OCI-LY1 (cell line): ENCODE measurements at regions not wholly inside any gene's neighbourhood (a gene's known extent, or its start where the extent isn't known, plus 50 kb on each side); places are given as distances from the start of the nearest gene placed in this dataset.
"Not testable (repeated sequence)": the region's sequence is repeated elsewhere in the genome, so short reads cannot be mapped to it uniquely, and the experiment has no call there.

ENCODE experiments used
- EZH2 ChIP-seq: fragments of 200-600 bp; sonication (generic), shearing (Covaris generic); IDR thresholded peaks from 2 replicates; pipeline ENCODE4 v1.8.0; 2017; ENCODE audit warnings: borderline replicate concordance, mixed run types, mild to moderate bottlenecking, antibody characterized with exemption, low read length, moderate library complexity, mixed read lengths
- TF ChIP-seq, protein P1 (sequence below): fragments of 200-600 bp; sonication (generic), shearing (Covaris generic); IDR thresholded peaks from 2 replicates; pipeline ENCODE4 v1.5.1; 2017; ENCODE audit warnings: mild to moderate bottlenecking, antibody characterized with exemption, low read length, moderate library complexity, mixed read lengths

DNA sequence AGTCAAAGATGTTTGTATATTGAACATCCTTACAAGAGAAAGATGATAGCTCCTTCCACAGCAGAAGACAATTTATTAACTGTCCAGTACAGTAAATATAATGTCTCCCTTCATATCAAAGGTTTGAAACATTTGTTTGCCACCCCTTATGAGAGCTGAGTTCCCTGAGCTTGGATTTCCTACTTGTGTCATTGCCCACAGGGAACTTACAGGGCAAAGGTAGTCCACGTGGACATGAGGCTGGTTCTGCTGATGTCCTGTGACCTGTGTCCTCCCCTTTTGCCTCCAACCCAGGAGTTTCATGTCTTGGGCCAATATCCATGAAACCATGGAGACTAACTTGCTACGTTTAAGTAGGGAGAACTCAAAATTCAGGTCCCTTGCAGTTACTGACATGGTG is 66.4 kb upstream of the SRRM3 start:
- TF ChIP-seq, protein P1, sequence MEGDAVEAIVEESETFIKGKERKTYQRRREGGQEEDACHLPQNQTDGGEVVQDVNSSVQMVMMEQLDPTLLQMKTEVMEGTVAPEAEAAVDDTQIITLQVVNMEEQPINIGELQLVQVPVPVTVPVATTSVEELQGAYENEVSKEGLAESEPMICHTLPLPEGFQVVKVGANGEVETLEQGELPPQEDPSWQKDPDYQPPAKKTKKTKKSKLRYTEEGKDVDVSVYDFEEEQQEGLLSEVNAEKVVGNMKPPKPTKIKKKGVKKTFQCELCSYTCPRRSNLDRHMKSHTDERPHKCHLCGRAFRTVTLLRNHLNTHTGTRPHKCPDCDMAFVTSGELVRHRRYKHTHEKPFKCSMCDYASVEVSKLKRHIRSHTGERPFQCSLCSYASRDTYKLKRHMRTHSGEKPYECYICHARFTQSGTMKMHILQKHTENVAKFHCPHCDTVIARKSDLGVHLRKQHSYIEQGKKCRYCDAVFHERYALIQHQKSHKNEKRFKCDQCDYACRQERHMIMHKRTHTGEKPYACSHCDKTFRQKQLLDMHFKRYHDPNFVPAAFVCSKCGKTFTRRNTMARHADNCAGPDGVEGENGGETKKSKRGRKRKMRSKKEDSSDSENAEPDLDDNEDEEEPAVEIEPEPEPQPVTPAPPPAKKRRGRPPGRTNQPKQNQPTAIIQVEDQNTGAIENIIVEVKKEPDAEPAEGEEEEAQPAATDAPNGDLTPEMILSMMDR, result not testable (repeated sequence)
- not testable (repeated sequence) for TF ChIP-seq EZH2
